H9 (cell line): ENCODE measurements at regions not wholly inside any gene's neighbourhood (a gene's known extent, or its start where the extent isn't known, plus 50 kb on each side); places are given as distances from the start of the nearest gene placed in this dataset.

ENCODE experiments used
- DNase-seq: peaks from one replicate; pipeline ENCODE4 v3.0.0-alpha.2; 2017
- H2AFZ ChIP-seq: one replicate; pipeline ENCODE4 v1.6.1; 2013; ENCODE audit warnings: mild to moderate bottlenecking, low read length, control low read depth, moderate library complexity
- H2AK5ac ChIP-seq: 2 replicates; pipeline ENCODE4 v1.6.1; 2013; ENCODE audit warnings: low read length, control low read depth, mixed read lengths; ENCODE audit not compliant: insufficient read length
- H2BK120ac ChIP-seq: one replicate; pipeline ENCODE4 v1.6.1; 2013; ENCODE audit warnings: low read depth, mild to moderate bottlenecking, low read length, control low read depth, inconsistent platforms; ENCODE audit not compliant: poor library complexity, severe bottlenecking
- H2BK12ac ChIP-seq: 2 replicates; pipeline ENCODE4 v1.6.1; 2013; ENCODE audit warnings: low read length, control low read depth, mixed read lengths, low read depth; ENCODE audit not compliant: insufficient read length
- H2BK15ac ChIP-seq: 2 replicates; pipeline ENCODE4 v1.6.1; 2013; ENCODE audit warnings: low read depth, low read length, control low read depth
- H2BK20ac ChIP-seq: one replicate; pipeline ENCODE4 v1.6.1; 2013; ENCODE audit warnings: low read depth, mild to moderate bottlenecking, low read length, control low read depth, inconsistent platforms; ENCODE audit not compliant: poor library complexity, severe bottlenecking
- H2BK5ac ChIP-seq: 2 replicates; pipeline ENCODE4 v1.6.1; 2013; ENCODE audit warnings: low read length, control low read depth, mixed read lengths; ENCODE audit not compliant: insufficient read length
- H3K14ac ChIP-seq: 2 replicates; pipeline ENCODE4 v1.6.1; 2013; ENCODE audit warnings: low read length, control low read depth; ENCODE audit not compliant: insufficient read depth
- H3K18ac ChIP-seq: 2 replicates; pipeline ENCODE4 v1.6.1; 2013; ENCODE audit warnings: low read depth, mild to moderate bottlenecking, mixed read lengths, low read length, control low read depth; ENCODE audit not compliant: insufficient read length
- H3K23ac ChIP-seq: 2 replicates; pipeline ENCODE4 v1.6.1; 2013; ENCODE audit warnings: low read length, control low read depth, mixed read lengths, low read depth; ENCODE audit not compliant: insufficient read length
- H3K23me2 ChIP-seq: 2 replicates; pipeline ENCODE4 v1.6.1; 2013; ENCODE audit warnings: low read depth, mild to moderate bottlenecking, mixed read lengths, low read length, control low read depth; ENCODE audit not compliant: insufficient read length, poor library complexity, severe bottlenecking
- H3K27ac ChIP-seq: 2 replicates; pipeline ENCODE4 v1.5.1; 2013; ENCODE audit warnings: low read length, control low read depth, mixed read lengths, low read depth; ENCODE audit not compliant: insufficient read length
- H3K27me3 ChIP-seq: 2 replicates; pipeline ENCODE4 v1.6.1; 2013; ENCODE audit warnings: low read length, control low read depth, inconsistent platforms; ENCODE audit not compliant: insufficient read depth
- H3K4ac ChIP-seq: 2 replicates; pipeline ENCODE4 v1.6.1; 2013; ENCODE audit warnings: low read depth, mild to moderate bottlenecking, control low read depth, inconsistent platforms, low read length, moderate library complexity
- H3K4me1 ChIP-seq: 2 replicates; pipeline ENCODE4 v1.6.1; 2013; ENCODE audit warnings: low read length, control low read depth, inconsistent platforms; ENCODE audit not compliant: insufficient read depth
- H3K4me2 ChIP-seq: 2 replicates; pipeline ENCODE4 v1.6.1; 2013; ENCODE audit warnings: low read length, control low read depth, mixed read lengths; ENCODE audit not compliant: insufficient read length, insufficient read depth
- H3K56ac ChIP-seq: 2 replicates; pipeline ENCODE4 v1.6.1; 2013; ENCODE audit warnings: low read depth, mild to moderate bottlenecking, mixed read lengths, low read length, control low read depth; ENCODE audit not compliant: insufficient read length
- H3K79me1 ChIP-seq: 2 replicates; pipeline ENCODE4 v1.6.1; 2013; ENCODE audit warnings: low read depth, mild to moderate bottlenecking, moderate library complexity, low read length, control low read depth, inconsistent platforms; ENCODE audit not compliant: insufficient read depth, poor library complexity, severe bottlenecking
- H3K79me2 ChIP-seq: 2 replicates; pipeline ENCODE4 v1.6.1; 2013; ENCODE audit warnings: low read length, control low read depth, inconsistent platforms; ENCODE audit not compliant: insufficient read depth
- H3K9ac ChIP-seq: 2 replicates; pipeline ENCODE4 v1.6.1; 2013; ENCODE audit warnings: low read length, control low read depth, mixed read lengths; ENCODE audit not compliant: insufficient read length; ENCODE audit errors: extremely low read depth
- H3K9me3 ChIP-seq: one replicate; pipeline ENCODE4 v1.6.1; 2013; ENCODE audit warnings: low read depth, low read length, inconsistent platforms; ENCODE audit not compliant: control insufficient read depth
- H3T11ph ChIP-seq: one replicate; pipeline ENCODE4 v1.6.1; 2013; ENCODE audit warnings: mild to moderate bottlenecking, low read length, control low read depth, inconsistent platforms
- H4K20me1 ChIP-seq: one replicate; pipeline ENCODE4 v1.6.1; 2013; ENCODE audit not compliant: control insufficient read depth, insufficient read length, insufficient read depth
- H4K5ac ChIP-seq: 2 replicates; pipeline ENCODE4 v1.6.1; 2013; ENCODE audit warnings: low read depth, mild to moderate bottlenecking, mixed read lengths, low read length, control low read depth; ENCODE audit not compliant: insufficient read length
- H4K8ac ChIP-seq: replicated peaks from 2 replicates; pipeline ENCODE4 v1.6.1; 2013; ENCODE audit warnings: low read length, control low read depth, mixed read lengths, low read depth; ENCODE audit not compliant: insufficient read length
- H4K91ac ChIP-seq: 2 replicates; pipeline ENCODE4 v1.6.1; 2013; ENCODE audit warnings: low read depth, mild to moderate bottlenecking, moderate library complexity, mixed read lengths, low read length, control low read depth; ENCODE audit not compliant: insufficient read length
- H3K27ac Mint-ChIP-seq, 3 experiments: 2 replicates in 2 of 3; 3 replicates in 1 of 3; pipeline ENCODE4 v1.8.0; 2020 to 2021; ENCODE audit warnings: mixed read lengths in 3 of 3, mild to moderate bottlenecking in 1 of 3, moderate library complexity in 1 of 3
- H3K27me3 Mint-ChIP-seq: 2 replicates; pipeline ENCODE4 v1.8.0; 2021; ENCODE audit warnings: low read depth, mild to moderate bottlenecking, moderate library complexity, mixed read lengths
- H3K36me3 Mint-ChIP-seq, 3 experiments: 2 replicates in 2 of 3; 3 replicates in 1 of 3; pipeline ENCODE4 v1.8.0; 2020 to 2021; ENCODE audit warnings: low read depth in 3 of 3, mixed read lengths in 3 of 3; ENCODE audit not compliant: insufficient read depth in 1 of 3
- H3K4me1 Mint-ChIP-seq, 2 experiments: 2 replicates each; pipeline ENCODE4 v1.8.0; 2020; ENCODE audit warnings: mixed read lengths in 2 of 2
- H3K4me3 Mint-ChIP-seq, 2 experiments: 2 replicates in 1 of 2; 3 replicates in 1 of 2; pipeline ENCODE4 v1.8.0; 2020 to 2021; ENCODE audit warnings: mild to moderate bottlenecking in 2 of 2, mixed read lengths in 2 of 2, moderate library complexity in 1 of 2
- H3K9me3 Mint-ChIP-seq, 2 experiments: 2 replicates in 1 of 2; 3 replicates in 1 of 2; pipeline ENCODE4 v1.8.0; 2020; ENCODE audit warnings: mild to moderate bottlenecking in 2 of 2, mixed read lengths in 2 of 2, moderate library complexity in 1 of 2
- WGBS: extraction: QIAGEN DNeasy Blood & Tissue Kit; methylation state at CpG from one replicate; pipeline ENCODE4 v1.1.7; 2013; ENCODE audit warnings: missing lambda C conversion rate, low lambda C conversion rate, mixed read lengths; ENCODE audit not compliant: insufficient read length; ENCODE audit errors: extremely low coverage; 5-methylcytosine and 5-hydroxymethylcytosine counted together
- TF ChIP-seq, protein P1 (sequence below): fragments of 200-600 bp; sonication (generic); conservative IDR thresholded peaks from 3 replicates; pipeline ENCODE4 v1.8.0; 2021; ENCODE audit warnings: antibody characterized with exemption, mild to moderate bottlenecking

DNA sequence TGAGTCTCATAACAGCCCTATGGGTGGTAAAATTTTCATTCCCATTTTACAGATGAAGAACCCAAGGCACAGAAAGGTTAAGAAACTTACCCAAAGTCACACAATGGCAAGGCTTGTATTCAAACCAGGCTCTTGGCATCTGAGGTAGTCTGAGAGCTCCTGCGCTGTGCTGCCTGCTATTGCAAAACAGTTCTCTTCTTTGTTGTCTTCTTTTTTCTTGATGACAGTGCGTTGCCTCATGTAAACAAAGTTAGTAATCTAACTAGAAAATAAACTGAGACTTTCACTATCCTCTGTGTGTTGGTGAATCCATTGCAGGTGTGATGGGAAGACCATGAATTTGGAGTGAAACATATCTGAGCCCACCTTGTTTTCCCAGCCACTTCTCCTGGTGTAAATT lies 240.8 kb downstream of the PTEN start:
- Histone ChIP-seq H2BK20ac (no peak overlapping the region), H3K79me1 (no peaks in the 10 kb centered on the region), H3K27ac (no peak overlapping the region), H4K91ac (no peak overlapping the region), H3T11ph (no peak overlapping the region), H4K5ac (no peak overlapping the region), H3K18ac (no peak overlapping the region), H2BK12ac (no peak overlapping the region), H3K4ac (no peak overlapping the region), H3K23me2 (no peaks in the 10 kb centered on the region), H3K27me3 (no peaks in the 10 kb centered on the region), H3K79me2 (no peaks in the 10 kb centered on the region), H2AFZ (no peak overlapping the region), H3K56ac (no peak overlapping the region), H3K9ac (no peak overlapping the region), H3K4me2 (no peak overlapping the region), H3K4me1 (no peaks in the 10 kb centered on the region; the same call in 1 of the 2 replicates), H2BK120ac (no peak overlapping the region), H4K8ac (no peak overlapping the region), H3K23ac (no peak overlapping the region), H3K9me3 (no peaks in the 10 kb centered on the region), H2AK5ac (no peak overlapping the region), H2BK5ac (no peak overlapping the region), H3K14ac (no peak overlapping the region), H2BK15ac (no peak overlapping the region), H4K20me1 (no peaks in the 10 kb centered on the region)
- TF ChIP-seq, protein P1, sequence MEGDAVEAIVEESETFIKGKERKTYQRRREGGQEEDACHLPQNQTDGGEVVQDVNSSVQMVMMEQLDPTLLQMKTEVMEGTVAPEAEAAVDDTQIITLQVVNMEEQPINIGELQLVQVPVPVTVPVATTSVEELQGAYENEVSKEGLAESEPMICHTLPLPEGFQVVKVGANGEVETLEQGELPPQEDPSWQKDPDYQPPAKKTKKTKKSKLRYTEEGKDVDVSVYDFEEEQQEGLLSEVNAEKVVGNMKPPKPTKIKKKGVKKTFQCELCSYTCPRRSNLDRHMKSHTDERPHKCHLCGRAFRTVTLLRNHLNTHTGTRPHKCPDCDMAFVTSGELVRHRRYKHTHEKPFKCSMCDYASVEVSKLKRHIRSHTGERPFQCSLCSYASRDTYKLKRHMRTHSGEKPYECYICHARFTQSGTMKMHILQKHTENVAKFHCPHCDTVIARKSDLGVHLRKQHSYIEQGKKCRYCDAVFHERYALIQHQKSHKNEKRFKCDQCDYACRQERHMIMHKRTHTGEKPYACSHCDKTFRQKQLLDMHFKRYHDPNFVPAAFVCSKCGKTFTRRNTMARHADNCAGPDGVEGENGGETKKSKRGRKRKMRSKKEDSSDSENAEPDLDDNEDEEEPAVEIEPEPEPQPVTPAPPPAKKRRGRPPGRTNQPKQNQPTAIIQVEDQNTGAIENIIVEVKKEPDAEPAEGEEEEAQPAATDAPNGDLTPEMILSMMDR = no peak
- no peak overlapping the region for H3K4me3 Mint-ChIP-seq
- WGBS = no CpG with 5 or more reads among the region's 2 CpGs
- H3K36me3 Mint-ChIP-seq = no peaks in the 10 kb centered on the region
- no peak for DNase-seq
- no peaks in the 10 kb centered on the region for H3K9me3 Mint-ChIP-seq
- H3K4me1 Mint-ChIP-seq = peaks cover 4 to 5% of the 10 kb centered on the region in 2 experiments
- no peak overlapping the region for H3K27ac Mint-ChIP-seq
- no peaks in the 10 kb centered on the region for H3K27me3 Mint-ChIP-seq
